Stimulated activated naive CD8-positive, alpha-beta T cell treated with anti-CD3 and anti-CD28 coated beads, Interleukin-15, Interleukin-2, amounts not matched to agents 100 ng/mL and 50 ng/mL, for 24 hours (primary cell): ENCODE measurements at regions not wholly inside any gene's neighbourhood (a gene's known extent, or its start where the extent isn't known, plus 50 kb on each side); places are given as distances from the start of the nearest gene placed in this dataset.

ENCODE experiments used
- H3K27ac Mint-ChIP-seq: one replicate; pipeline ENCODE4 v1.8.0; 2021; ENCODE audit warnings: mild to moderate bottlenecking, mixed read lengths
- H3K27me3 Mint-ChIP-seq: one replicate; pipeline ENCODE4 v1.8.0; 2021; ENCODE audit warnings: mixed read lengths
- H3K36me3 Mint-ChIP-seq: one replicate; pipeline ENCODE4 v1.8.0; 2021; ENCODE audit warnings: low read depth, mixed read lengths
- H3K4me1 Mint-ChIP-seq: one replicate; pipeline ENCODE4 v1.8.0; 2021; ENCODE audit warnings: low read depth, mixed read lengths
- H3K4me3 Mint-ChIP-seq: one replicate; pipeline ENCODE4 v1.8.0; 2021; ENCODE audit warnings: mild to moderate bottlenecking, mixed read lengths
- H3K9me3 Mint-ChIP-seq: one replicate; pipeline ENCODE4 v1.8.0; 2021; ENCODE audit warnings: mixed read lengths

DNA sequence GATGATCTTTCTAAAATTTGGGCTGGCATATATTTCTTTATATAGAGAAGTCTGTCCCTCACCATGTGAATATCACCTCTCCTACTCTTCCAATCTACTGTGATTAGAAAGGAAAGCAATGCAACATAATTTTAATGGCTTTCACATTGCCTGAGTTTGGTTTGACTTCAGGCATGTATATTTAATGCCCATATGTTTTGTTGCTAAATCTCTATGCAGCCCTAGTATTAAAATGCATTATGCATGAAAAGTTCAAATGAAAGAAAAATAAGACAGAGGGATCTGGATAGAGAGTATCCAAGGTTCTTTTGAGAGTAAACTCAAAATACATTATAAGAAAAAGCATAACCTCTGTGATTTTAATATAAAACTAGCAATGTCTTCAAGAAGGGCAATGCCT is 518.3 kb downstream of the PRR16 start:
- Mint-ChIP-seq H3K9me3 (no peaks in the 10 kb centered on the region), H3K27me3 (no peaks in the 10 kb centered on the region), H3K4me1 (no peaks in the 10 kb centered on the region), H3K27ac (no peak overlapping the region), H3K4me3 (no peak overlapping the region), H3K36me3 (no peaks in the 10 kb centered on the region)

DNA sequence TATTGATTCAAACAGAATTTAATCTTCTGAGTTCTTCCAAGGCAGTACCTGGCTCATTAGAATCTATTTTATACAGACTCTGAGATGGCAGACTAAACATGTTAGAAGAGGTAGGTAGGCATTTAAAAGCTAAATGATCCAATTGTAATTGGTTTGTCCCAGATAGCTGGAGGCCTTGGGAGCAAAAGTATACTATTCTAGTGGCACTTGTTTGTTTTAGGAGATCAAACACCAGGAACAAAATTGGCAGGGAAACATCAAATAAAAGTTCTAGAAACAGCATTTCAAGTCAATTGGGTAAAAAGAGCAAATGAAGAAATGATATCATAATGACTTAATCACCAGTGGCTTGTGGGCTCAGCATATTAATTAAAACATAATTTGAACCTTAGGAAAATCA is 521.4 kb downstream of the PRR16 start:
- no peaks in the 10 kb centered on the region for H3K4me1 Mint-ChIP-seq
- no peaks in the 10 kb centered on the region for H3K9me3 Mint-ChIP-seq
- H3K36me3 Mint-ChIP-seq, result no peaks in the 10 kb centered on the region
- no peak overlapping the region for H3K27ac Mint-ChIP-seq
- H3K4me3 Mint-ChIP-seq, result no peak overlapping the region
- no peaks in the 10 kb centered on the region for H3K27me3 Mint-ChIP-seq

DNA sequence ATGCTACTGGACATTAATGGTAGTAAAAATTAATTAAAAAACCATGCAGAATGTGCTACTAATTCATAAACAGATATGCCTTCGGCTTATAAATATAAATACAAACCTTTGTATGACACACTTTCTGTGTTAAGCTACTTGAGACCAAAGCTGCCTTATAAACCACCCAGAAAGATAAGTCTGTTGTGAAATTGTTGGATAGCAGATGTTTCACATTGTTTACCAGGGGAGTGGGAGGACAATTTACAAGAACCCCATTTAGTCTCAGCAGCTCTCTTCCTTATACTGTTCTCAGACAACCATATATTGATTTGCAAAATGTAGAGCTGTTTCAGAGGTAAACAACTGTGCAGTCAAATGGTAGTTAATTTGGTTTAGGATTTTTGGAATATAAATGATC is 524.4 kb downstream of the PRR16 start:
- Mint-ChIP-seq H3K27me3 (no peaks in the 10 kb centered on the region), H3K36me3 (no peaks in the 10 kb centered on the region), H3K4me1 (no peaks in the 10 kb centered on the region), H3K4me3 (no peak overlapping the region), H3K9me3 (no peaks in the 10 kb centered on the region), H3K27ac (no peak overlapping the region)

DNA sequence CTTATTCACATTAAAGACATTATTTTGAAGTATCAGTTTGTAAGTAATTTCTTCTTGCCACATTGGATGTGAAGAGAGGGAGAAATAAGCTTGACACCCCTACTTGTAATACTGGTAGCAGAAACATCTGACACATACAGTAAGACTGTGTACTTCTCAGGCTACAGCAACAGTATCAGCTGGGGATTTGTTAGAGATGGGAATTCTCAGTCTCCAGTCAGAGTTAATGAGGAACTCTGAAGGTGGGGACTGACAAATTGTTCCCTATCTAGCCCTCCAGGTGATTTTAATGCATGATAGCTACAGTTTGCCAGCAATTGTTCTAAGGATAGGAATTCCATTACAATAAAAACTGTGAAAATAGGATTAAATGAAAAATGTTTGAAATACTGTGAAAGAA is 524.8 kb downstream of the PRR16 start:
- H3K9me3 Mint-ChIP-seq, result no peaks in the 10 kb centered on the region
- H3K36me3 Mint-ChIP-seq, result no peaks in the 10 kb centered on the region
- H3K27me3 Mint-ChIP-seq, result no peaks in the 10 kb centered on the region
- no peaks in the 10 kb centered on the region for H3K4me1 Mint-ChIP-seq
- H3K27ac Mint-ChIP-seq, result no peak overlapping the region
- no peak overlapping the region for H3K4me3 Mint-ChIP-seq

DNA sequence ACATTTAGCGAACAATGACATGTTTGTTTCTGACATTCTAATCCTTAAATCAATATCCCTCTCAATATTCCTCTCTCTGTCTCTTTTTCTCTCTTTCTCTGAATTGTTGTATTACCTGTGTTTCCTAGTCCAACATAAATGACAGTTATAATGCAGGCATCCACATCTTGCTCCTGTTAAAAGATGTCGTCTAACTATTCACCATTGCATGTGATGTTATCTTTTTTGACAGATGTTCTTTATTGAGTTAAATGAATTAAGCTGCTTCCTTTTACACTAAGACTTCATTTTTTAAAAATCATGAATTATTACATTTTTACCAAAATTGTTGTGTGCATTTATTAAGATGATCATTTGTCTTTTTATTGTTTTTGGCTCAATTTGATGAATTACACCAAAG is 527.5 kb downstream of the PRR16 start:
- H3K27me3 Mint-ChIP-seq, result no peaks in the 10 kb centered on the region
- H3K27ac Mint-ChIP-seq, result no peak overlapping the region
- H3K36me3 Mint-ChIP-seq, result no peaks in the 10 kb centered on the region
- no peak overlapping the region for H3K4me3 Mint-ChIP-seq
- H3K9me3 Mint-ChIP-seq, result no peaks in the 10 kb centered on the region
- H3K4me1 Mint-ChIP-seq, result no peaks in the 10 kb centered on the region

DNA sequence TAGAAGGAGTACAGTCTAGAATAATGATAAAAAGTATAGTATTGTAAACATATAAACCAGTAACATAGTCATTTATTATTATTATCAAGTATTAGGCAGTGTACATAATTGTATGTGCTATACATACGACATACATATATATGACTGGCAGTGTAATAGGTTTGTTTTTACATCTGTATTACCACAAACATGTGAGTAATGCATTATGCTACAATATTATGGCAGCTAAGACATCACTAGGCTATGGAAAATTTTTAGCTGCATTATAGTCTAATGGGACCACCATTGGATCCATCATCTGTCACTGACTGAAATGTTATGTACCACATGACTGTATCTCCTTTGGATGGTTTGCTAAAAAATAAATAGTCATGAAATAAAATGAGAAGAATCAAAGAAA is 530.0 kb downstream of the PRR16 start:
- H3K4me3 Mint-ChIP-seq, result no peak overlapping the region
- no peaks in the 10 kb centered on the region for H3K36me3 Mint-ChIP-seq
- no peaks in the 10 kb centered on the region for H3K4me1 Mint-ChIP-seq
- no peaks in the 10 kb centered on the region for H3K27me3 Mint-ChIP-seq
- H3K9me3 Mint-ChIP-seq, result peaks cover 5% of the 10 kb centered on the region
- no peak overlapping the region for H3K27ac Mint-ChIP-seq

DNA sequence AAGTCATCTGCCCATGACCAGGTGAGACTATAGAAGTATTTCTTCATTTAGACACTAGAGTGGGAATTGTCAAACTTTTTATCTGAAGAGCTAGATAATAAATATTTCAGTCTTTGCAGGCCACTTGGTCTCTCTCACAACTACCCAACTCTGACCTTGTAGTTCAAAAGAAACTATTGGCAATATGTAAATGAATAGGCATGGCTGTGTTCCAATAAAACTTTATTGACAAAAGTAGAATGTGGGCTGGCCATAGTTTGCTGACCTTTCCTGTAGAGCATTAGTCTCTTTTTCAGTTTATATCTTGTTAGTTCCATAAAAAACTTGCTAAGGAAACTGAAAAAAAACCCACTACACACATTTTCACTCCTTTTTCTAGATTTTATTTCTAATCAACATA is 535.5 kb downstream of the PRR16 start:
- no peaks in the 10 kb centered on the region for H3K27me3 Mint-ChIP-seq
- H3K9me3 Mint-ChIP-seq, result peaks cover 9% of the 10 kb centered on the region
- H3K36me3 Mint-ChIP-seq, result no peaks in the 10 kb centered on the region
- no peak overlapping the region for H3K4me3 Mint-ChIP-seq
- no peak overlapping the region for H3K27ac Mint-ChIP-seq
- no peaks in the 10 kb centered on the region for H3K4me1 Mint-ChIP-seq

DNA sequence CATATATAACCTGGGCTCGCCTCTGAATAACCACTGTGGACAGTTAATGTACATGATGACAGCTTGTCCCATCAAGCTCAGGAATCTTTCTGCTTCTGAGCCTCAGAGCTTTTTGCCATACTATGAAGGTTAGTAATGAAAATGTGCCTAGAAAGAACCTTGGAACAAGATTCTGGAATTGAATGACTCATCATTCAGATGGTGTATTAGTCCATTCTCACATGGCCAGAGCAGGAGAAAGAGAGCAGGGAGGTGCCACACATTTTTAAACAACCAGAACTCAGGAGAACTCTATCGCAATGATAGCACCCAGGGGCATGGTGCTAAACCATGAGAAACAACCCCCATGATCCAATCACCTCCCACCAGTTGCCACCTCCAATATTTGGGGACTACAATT is 542.1 kb downstream of the PRR16 start:
- no peaks in the 10 kb centered on the region for H3K27me3 Mint-ChIP-seq

DNA sequence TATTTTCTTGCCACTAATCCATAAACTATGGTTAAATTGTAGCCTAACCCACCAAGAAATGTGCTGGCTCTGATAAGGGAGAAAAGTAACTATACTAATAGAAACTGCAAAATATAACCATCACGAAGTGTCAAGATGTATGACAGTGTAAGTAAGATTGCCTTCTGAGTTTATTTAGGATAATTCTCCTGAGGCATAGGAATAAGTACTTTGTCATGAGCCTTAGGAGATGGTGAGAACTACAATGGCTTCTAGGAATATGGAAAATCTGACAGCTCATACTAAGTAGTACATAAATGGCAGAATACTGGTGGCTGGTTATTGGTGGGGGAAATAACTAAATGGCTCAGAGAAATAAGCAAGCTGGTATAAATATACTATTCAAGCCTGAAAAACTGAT is 543.9 kb downstream of the PRR16 start:
- H3K9me3 Mint-ChIP-seq, result no peaks in the 10 kb centered on the region
- H3K4me3 Mint-ChIP-seq, result no peak overlapping the region
- no peak overlapping the region for H3K27ac Mint-ChIP-seq

More for the DNA sequence above, 542.1 kb downstream of the PRR16 start:
- no peak overlapping the region for H3K4me3 Mint-ChIP-seq
- H3K9me3 Mint-ChIP-seq, result no peaks in the 10 kb centered on the region
- H3K36me3 Mint-ChIP-seq, result no peaks in the 10 kb centered on the region
- H3K4me1 Mint-ChIP-seq, result no peaks in the 10 kb centered on the region
- H3K27ac Mint-ChIP-seq, result no peak overlapping the region

DNA sequence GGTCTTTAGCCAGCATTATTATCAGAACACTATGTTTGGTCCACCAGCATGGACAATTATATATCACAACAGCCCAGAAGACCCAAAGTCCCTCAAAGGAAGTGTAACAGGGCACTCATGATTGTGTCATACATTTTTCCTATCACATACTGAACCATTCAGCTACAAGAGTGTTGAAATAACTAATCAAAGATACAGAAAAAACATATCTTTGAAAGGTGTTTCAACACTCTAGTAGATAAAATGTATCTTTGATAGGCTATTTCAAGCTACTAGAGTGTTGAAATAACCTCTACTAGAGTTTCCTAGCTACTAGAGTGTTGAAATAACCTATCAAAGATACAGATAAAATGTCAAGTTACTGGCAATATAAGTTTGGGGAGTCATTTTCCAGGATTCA is 545.0 kb downstream of the PRR16 start:
- H3K4me3 Mint-ChIP-seq, result no peak overlapping the region

More for the DNA sequence above, 543.9 kb downstream of the PRR16 start:
- Mint-ChIP-seq H3K4me1 (no peaks in the 10 kb centered on the region), H3K36me3 (no peaks in the 10 kb centered on the region), H3K27me3 (no peaks in the 10 kb centered on the region)

DNA sequence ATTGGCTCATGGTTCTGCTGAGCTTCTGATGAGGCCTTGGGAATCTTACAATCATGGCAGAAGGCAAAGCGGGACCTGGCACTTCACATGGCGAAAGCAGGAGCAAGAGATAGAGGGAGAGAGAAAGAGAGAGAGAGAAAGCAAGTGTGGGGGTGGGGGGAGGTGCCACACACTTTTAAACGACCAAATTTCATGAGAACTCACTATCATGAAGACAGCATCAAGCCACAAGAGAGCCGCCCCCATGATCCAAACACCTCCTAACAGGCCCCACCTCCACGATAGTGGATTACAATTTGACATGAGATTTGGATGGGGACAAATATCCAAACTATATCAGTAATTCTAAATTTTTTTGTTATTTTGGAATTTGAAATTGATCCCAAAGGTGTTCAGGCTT is 553.9 kb downstream of the PRR16 start:
- Mint-ChIP-seq H3K9me3 (peaks cover 4% of the 10 kb centered on the region), H3K4me3 (no peak overlapping the region), H3K27ac (no peak overlapping the region), H3K4me1 (no peaks in the 10 kb centered on the region), H3K27me3 (no peaks in the 10 kb centered on the region), H3K36me3 (no peaks in the 10 kb centered on the region)

More for the DNA sequence above, 545.0 kb downstream of the PRR16 start:
- Mint-ChIP-seq H3K27me3 (no peaks in the 10 kb centered on the region), H3K9me3 (no peaks in the 10 kb centered on the region), H3K4me1 (no peaks in the 10 kb centered on the region), H3K36me3 (no peaks in the 10 kb centered on the region), H3K27ac (no peak overlapping the region)

DNA sequence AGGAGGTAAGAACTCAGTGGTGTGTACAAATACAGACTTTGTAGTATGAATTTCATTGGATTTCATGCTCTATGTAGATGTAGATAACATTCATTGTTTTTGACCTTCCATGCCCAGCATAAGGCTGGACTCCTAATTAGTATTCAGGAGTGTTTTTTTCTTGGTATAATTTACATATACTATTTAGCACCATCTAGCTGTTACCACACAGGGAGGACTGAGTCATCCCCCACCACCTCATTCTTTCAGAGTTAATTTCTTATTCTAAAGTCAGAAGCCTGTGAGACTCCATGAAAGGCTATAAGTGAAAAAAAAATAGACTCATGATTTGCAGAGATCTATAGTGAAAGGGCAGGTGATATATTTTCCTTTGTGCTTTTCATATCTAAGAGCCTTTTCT is 555.0 kb downstream of the PRR16 start:
- Mint-ChIP-seq H3K36me3 (no peaks in the 10 kb centered on the region), H3K4me1 (no peaks in the 10 kb centered on the region), H3K27ac (no peak overlapping the region), H3K27me3 (no peaks in the 10 kb centered on the region), H3K9me3 (peaks cover 4% of the 10 kb centered on the region), H3K4me3 (no peak overlapping the region)

DNA sequence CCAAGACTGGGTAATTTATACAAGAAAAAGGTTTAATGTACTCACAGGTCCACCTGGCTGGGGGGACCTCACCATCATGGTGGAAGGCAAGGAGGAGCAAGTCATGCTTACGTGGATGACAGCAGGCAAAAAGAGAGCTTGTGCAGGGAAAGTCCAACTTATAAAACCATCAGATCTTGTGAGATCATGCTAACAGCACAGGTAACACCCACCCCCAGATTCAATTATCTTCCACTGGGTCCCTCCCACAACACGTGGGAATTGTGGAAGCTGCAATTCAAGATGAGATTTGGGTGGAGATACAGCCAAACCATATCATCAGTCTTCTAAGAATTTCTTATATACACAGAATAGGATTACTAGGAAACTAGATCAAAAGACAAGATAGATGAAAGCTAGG is 555.6 kb downstream of the PRR16 start:
- H3K9me3 Mint-ChIP-seq, result peaks cover 4% of the 10 kb centered on the region
- H3K27me3 Mint-ChIP-seq, result no peaks in the 10 kb centered on the region
- no peak overlapping the region for H3K27ac Mint-ChIP-seq
- no peak overlapping the region for H3K4me3 Mint-ChIP-seq
- no peaks in the 10 kb centered on the region for H3K36me3 Mint-ChIP-seq
- no peaks in the 10 kb centered on the region for H3K4me1 Mint-ChIP-seq

DNA sequence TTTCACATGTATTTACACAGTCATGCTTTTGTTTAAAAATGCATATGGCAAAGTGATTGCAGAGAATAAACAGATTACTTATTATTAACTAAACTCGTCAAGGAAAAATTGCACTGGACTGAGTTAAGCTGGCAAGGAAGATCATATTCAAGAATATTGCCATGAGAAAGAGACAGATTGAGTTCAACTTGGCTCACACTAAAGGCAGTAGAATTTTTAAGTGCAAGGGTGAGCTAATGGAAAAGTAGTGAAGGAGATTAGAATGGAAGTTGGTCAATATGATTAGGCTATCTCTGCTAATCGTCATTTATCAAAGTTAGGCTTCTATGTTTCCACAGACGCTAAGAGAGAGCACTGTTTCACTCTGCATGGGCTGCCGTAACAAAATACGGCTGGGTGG is 557.6 kb downstream of the PRR16 start:
- Mint-ChIP-seq H3K4me3 (no peak overlapping the region), H3K27ac (no peak overlapping the region), H3K36me3 (no peaks in the 10 kb centered on the region), H3K9me3 (peaks cover 4% of the 10 kb centered on the region), H3K27me3 (no peaks in the 10 kb centered on the region), H3K4me1 (no peaks in the 10 kb centered on the region)

DNA sequence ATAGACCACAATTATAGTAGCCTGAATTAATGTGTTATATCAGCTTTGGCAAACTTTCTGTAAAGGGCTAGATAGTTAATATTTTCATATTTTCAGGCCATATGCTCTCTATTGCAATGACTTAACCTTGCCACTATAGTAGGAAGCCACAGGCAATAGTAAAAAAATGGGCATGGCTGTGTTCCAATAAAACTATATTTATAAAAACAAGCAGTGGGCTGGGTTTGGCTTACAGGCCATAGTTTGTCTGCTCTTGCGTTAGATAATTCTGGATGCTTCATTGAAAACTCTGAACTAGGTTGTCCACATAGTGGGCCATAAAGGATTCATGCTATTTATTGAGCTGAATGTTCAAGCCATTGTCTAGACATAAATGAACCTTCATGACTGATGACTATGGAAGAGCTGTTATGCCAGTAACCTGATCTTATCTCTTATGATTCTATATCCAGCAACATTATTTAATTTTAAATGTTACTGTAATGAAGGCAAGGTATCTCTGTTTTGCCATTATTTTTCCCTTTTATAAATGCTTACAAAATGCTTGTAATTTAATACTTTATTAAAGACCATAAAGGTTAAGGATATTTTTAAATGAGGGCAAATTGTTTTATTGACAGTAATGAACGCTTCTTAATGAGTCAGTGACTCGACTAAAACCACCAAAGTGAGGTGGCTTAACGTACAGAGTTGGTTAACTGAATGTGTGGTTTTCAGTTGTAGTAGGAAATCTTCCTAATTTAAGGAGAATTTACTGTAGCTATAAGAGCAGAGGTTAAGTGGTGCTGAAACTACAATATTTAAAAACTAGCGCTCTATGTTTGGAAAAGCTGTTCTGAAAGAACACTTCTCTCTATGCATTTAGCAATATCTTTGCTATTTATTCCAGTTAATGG is 560.6 kb downstream of the PRR16 start:
- no peaks in the 10 kb centered on the region for H3K4me1 Mint-ChIP-seq

DNA sequence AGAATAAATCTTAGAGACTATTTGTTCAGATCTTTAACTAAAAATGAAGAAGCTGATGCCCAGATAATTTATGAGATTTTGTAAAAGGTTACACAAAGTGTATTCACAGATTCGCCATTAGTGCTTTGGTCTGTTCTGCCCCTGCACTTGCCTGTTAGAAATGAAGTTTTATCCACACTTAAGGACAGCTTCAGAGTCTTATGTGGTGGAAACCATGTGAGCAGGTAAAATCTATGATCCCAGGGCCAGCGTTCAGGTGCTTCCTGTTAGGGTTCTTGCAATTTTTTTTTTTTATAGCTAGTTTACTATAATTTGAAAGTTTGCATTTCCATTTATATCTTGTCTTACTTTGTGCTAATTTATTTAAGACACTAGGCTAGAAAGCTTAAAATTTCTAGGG is 561.6 kb downstream of the PRR16 start:
- no peaks in the 10 kb centered on the region for H3K36me3 Mint-ChIP-seq

More for the DNA sequence above, 560.6 kb downstream of the PRR16 start:
- Mint-ChIP-seq H3K36me3 (no peaks in the 10 kb centered on the region), H3K27ac (no peak overlapping the region), H3K4me3 (no peak overlapping the region), H3K9me3 (no peaks in the 10 kb centered on the region), H3K27me3 (no peaks in the 10 kb centered on the region)

More for the DNA sequence above, 561.6 kb downstream of the PRR16 start:
- H3K9me3 Mint-ChIP-seq, result no peaks in the 10 kb centered on the region
- no peak overlapping the region for H3K4me3 Mint-ChIP-seq
- no peaks in the 10 kb centered on the region for H3K4me1 Mint-ChIP-seq
- H3K27me3 Mint-ChIP-seq, result no peaks in the 10 kb centered on the region
- no peak overlapping the region for H3K27ac Mint-ChIP-seq
